K562 (cell line): ENCODE measurements at regions not wholly inside any gene's neighbourhood (a gene's known extent, or its start where the extent isn't known, plus 50 kb on each side); places are given as distances from the start of the nearest gene placed in this dataset.

Experiments used
- ATAC-seq: fragments of 200-7000 bp; cut with Tn5 transposase; 3 replicates; pipeline ENCODE4 v1.9.1; 2020; ENCODE audit warnings: moderate library complexity
- BruUV-seq: library from RNA; stranded (reverse); fragments of 400-500 nt; replicated peaks from 2 replicates; lab custom pipeline; 2021; lab: Mats Ljungman, UMichigan
- CTCF ChIA-PET: fragments of 300-600 bp; formaldehyde crosslinking; extraction: SDS; loops from one replicate; lab custom pipeline; 2021; ENCODE audit warnings: low intra/inter-chr PET ratio; lab: Yijun Ruan, JAX
- POLR2A ChIA-PET: fragments of 300-600, 350-650 bp; sonication (Branson Sonifier 250); formaldehyde crosslinking; extraction: SDS; loops from one replicate; lab custom pipeline; 2021; ENCODE audit warnings: antibody characterized with exemption, inconsistent platforms; lab: Yijun Ruan, JAX
- DNase-seq, 4 experiments: peaks; one replicate each; pipeline versions ENCODE4 v3.0.0 to v3.0.0-alpha.2; 2011 to 2018; ENCODE audit warnings: low spot score in 3 of 4, mixed read lengths in 3 of 4; ENCODE audit errors: extremely low read depth in 1 of 4
- FAIRE-seq: peaks from 2 replicates; lab custom pipeline; 2011; peaks lifted over from hg19 to GRCh38; lab: Jason Lieb, UNC
- H2AFZ ChIP-seq: 2 replicates; pipeline ENCODE4 v1.6.0; 2011; ENCODE audit warnings: low read depth, low read length, control low read depth, inconsistent platforms
- H3K27ac ChIP-seq: fragments of 200-600 bp; 3 replicates; pipeline ENCODE4 v1.8.0; 2011; ENCODE audit warnings: low read depth, mild to moderate bottlenecking, control low read depth, inconsistent platforms, low read length, moderate library complexity, mixed read lengths; ENCODE audit errors: extremely low read depth
- H3K27me3 ChIP-seq, 2 experiments: fragments of 300-600 bp in 1 of 2; 2 replicates in 1 of 2; 3 replicates in 1 of 2; pipeline versions ENCODE4 v1.6.0 to v1.8.0; 2011; ENCODE audit warnings: inconsistent platforms in 2 of 2, low read length in 2 of 2, mild to moderate bottlenecking in 1 of 2, mixed read lengths in 1 of 2, moderate library complexity in 1 of 2; ENCODE audit not compliant: control insufficient read depth in 2 of 2, insufficient read depth in 2 of 2
- H3K36me3 ChIP-seq: fragments of 300-600 bp; 3 replicates; pipeline ENCODE4 v1.8.0; 2011; ENCODE audit warnings: mild to moderate bottlenecking, low read length, inconsistent platforms; ENCODE audit not compliant: control insufficient read depth, insufficient read depth
- H3K4me1 ChIP-seq, 2 experiments: fragments of 200-600 bp in 1 of 2; replicated peaks in 1 of 2; 2 replicates in 1 of 2; 3 replicates in 1 of 2; pipeline versions ENCODE4 v1.5.1 to v1.8.0; 2011; ENCODE audit warnings: inconsistent platforms in 2 of 2, low read length in 2 of 2, mild to moderate bottlenecking in 1 of 2, mixed read lengths in 1 of 2, moderate library complexity in 1 of 2; ENCODE audit not compliant: control insufficient read depth in 2 of 2, insufficient read depth in 2 of 2
- H3K4me2 ChIP-seq: 2 replicates; pipeline ENCODE4 v1.6.1; 2011; ENCODE audit warnings: low read length, control low read depth, inconsistent platforms, mixed read lengths; ENCODE audit not compliant: insufficient read depth
- H3K4me3 ChIP-seq: fragments of 200-600 bp; sonication (generic), shearing (Covaris generic); 2 replicates; pipeline ENCODE4 v1.5.1; 2016; ENCODE audit warnings: control low read depth, inconsistent platforms
- H3K79me2 ChIP-seq: fragments of 200-600 bp; 3 replicates; pipeline ENCODE4 v1.8.0; 2011; ENCODE audit warnings: low read length, inconsistent platforms; ENCODE audit not compliant: control insufficient read depth, insufficient read depth
- H3K9ac ChIP-seq, 2 experiments: 2 replicates each; pipeline versions ENCODE4 v1.6.0 to v1.6.1; 2011; ENCODE audit warnings: low read depth in 2 of 2, low read length in 2 of 2, control low read depth in 1 of 2, inconsistent platforms in 1 of 2, mild to moderate bottlenecking in 1 of 2, mixed read lengths in 1 of 2; ENCODE audit not compliant: insufficient read depth in 1 of 2
- H3K9me1 ChIP-seq: one replicate; pipeline ENCODE4 v1.6.0; 2011; ENCODE audit warnings: inconsistent platforms, mild to moderate bottlenecking, low read length, moderate library complexity; ENCODE audit not compliant: control insufficient read depth, insufficient read depth
- H3K9me3 ChIP-seq: replicated peaks from 2 replicates; pipeline ENCODE4 v1.5.1; 2011; ENCODE audit warnings: low read depth, low read length, inconsistent platforms; ENCODE audit not compliant: control insufficient read depth, insufficient read depth
- H4K20me1 ChIP-seq: replicated peaks from 2 replicates; pipeline ENCODE4 v1.6.1; 2011; ENCODE audit warnings: low read length, inconsistent platforms, mixed read lengths; ENCODE audit not compliant: control insufficient read depth, insufficient read depth
- MCM7 ChIP-seq, 2 experiments: fragments of 450-650 bp; IDR thresholded peaks; 2 replicates each; pipeline ENCODE4 v1.6.1; 2016 to 2018
- MTF1 ChIP-seq: fragments of 250-450 bp; sonication (Bioruptor Pico); IDR thresholded peaks from 2 replicates; pipeline ENCODE4 v1.9.0; 2021; ENCODE audit warnings: moderate library complexity, mild to moderate bottlenecking, inconsistent platforms, borderline replicate concordance
- SREBF2 ChIP-seq: sonication (generic); formaldehyde crosslinking; IDR thresholded peaks from 2 replicates; pipeline ENCODE4 v1.4.0; 2020; ENCODE audit warnings: mild to moderate bottlenecking, missing genetic modification reagents
- ZNF282 ChIP-seq: sonication (generic); formaldehyde crosslinking; IDR thresholded peaks from 2 replicates; pipeline ENCODE4 v1.8.1; 2023; ENCODE audit warnings: missing genetic modification reagents
- WGBS: fragments of 100-300 bp; shearing (Covaris generic); methylation state at CpG from one replicate; pipeline ENCODE4 v1.1.6; 2016; ENCODE audit warnings: low coverage, mixed read lengths; ENCODE audit not compliant: insufficient coverage; ENCODE audit errors: missing lambda C conversion rate; 5-methylcytosine and 5-hydroxymethylcytosine counted together
- in situ Hi-C: fragments of 300-500 bp; cut with MboI; formaldehyde crosslinking; loops from 4 replicates; pipeline ENCODE4 v1.15.0; 2018; ENCODE audit warnings: inconsistent platforms, mixed read lengths
- intact Hi-C: fragments of 100-400 bp; cut with micrococcal nuclease; formaldehyde crosslinking; loops from 2 replicates; pipeline ENCODE4 v1.14.2; 2022
- TF ChIP-seq, protein P1 (sequence below): fragments of 450-650 bp; IDR thresholded peaks from one replicate; pipeline ENCODE4 v1.6.1; 2018; ENCODE audit warnings: mild to moderate bottlenecking, moderate library complexity; ENCODE audit not compliant: partially characterized antibody
- TF ChIP-seq, protein P2 (sequence below): sonication (generic); formaldehyde crosslinking; IDR thresholded peaks from 2 replicates; pipeline ENCODE4 v1.8.1; 2023; ENCODE audit warnings: mild to moderate bottlenecking, missing genetic modification reagents
- TF ChIP-seq, protein P3 (sequence below): fragments of 250-450 bp; sonication (Bioruptor Pico); IDR thresholded peaks from 2 replicates; pipeline ENCODE4 v1.4.0; 2020; ENCODE audit warnings: mild to moderate bottlenecking, moderate library complexity, borderline replicate concordance

DNA sequence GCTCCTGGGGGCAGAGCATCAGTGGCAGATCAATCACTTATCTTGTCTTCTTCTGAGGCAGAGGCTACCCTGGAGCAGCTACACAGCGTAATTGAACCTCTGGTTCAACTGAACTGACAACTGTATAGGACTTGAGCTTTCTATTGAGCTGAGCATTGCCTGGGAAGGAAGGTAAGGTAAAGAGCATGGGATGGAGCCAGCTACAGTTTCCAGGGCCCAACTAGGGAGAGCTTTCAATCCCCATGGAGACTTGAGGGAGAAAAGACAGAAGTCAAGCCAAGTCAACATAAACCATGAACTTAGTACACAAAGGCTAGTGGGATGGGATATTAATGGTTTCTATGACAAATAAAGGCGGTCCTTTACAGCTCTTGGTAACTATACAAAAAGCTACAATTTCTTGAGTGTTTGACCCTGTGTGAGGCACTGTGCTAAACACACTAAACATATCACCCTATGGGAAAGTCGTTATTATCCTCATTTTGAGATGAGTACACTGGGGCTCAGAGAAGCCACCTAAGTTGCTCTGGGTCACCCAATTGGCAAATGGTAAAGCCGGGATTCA, 140.7 kb upstream of the SLC22A23 start:
- Histone ChIP-seq H3K9me1 (no peaks in the 10 kb centered on the region), H3K4me2 (no peak overlapping the region), H4K20me1 (no peaks in the 10 kb centered on the region), H3K9ac (no peak overlapping the region), H3K9me3 (peaks cover 2% of the 10 kb centered on the region; the same call in 1 of the 2 replicates), H3K79me2 (no peaks in the 10 kb centered on the region), H3K36me3 (no peaks in the 10 kb centered on the region), H2AFZ (no peak overlapping the region), H3K27me3 (peaks cover 18 to 20% of the 10 kb centered on the region in 2 experiments), H3K4me3 (no peak overlapping the region), H3K4me1 (no peaks in the 10 kb centered on the region), H3K27ac (no peak overlapping the region)
- ATAC-seq (no peak), FAIRE-seq (no peak), DNase-seq (no peak)
- intact Hi-C loops, result no loop called here
- POLR2A ChIA-PET, result interaction anchor here (0.6 kb wide), 1 partner anchor 15 kb away, joined by 3 read pairs; no protein-coding TSS in a partner anchor
- in situ Hi-C loops, result loop anchor here (10.0 kb wide), 1 partner anchor 313 kb away; no protein-coding TSS in a partner anchor
- CTCF ChIA-PET, result no interaction called here
- WGBS, result 0% methylated on average over 4 of the region's 4 CpGs
- no TSS peak for BruUV-seq
- TF ChIP-seq SREBF2, result no peak
- TF ChIP-seq MTF1 (CRISPR knock-in tag), result no peak
- no peak for TF ChIP-seq MCM7 (IDR thresholded peaks at IDR 0.05)
- TF ChIP-seq, protein P1, sequence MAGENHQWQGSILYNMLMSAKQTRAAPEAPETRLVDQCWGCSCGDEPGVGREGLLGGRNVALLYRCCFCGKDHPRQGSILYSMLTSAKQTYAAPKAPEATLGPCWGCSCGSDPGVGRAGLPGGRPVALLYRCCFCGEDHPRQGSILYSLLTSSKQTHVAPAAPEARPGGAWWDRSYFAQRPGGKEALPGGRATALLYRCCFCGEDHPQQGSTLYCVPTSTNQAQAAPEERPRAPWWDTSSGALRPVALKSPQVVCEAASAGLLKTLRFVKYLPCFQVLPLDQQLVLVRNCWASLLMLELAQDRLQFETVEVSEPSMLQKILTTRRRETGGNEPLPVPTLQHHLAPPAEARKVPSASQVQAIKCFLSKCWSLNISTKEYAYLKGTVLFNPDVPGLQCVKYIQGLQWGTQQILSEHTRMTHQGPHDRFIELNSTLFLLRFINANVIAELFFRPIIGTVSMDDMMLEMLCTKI, result no peak
- TF ChIP-seq, protein P2, sequence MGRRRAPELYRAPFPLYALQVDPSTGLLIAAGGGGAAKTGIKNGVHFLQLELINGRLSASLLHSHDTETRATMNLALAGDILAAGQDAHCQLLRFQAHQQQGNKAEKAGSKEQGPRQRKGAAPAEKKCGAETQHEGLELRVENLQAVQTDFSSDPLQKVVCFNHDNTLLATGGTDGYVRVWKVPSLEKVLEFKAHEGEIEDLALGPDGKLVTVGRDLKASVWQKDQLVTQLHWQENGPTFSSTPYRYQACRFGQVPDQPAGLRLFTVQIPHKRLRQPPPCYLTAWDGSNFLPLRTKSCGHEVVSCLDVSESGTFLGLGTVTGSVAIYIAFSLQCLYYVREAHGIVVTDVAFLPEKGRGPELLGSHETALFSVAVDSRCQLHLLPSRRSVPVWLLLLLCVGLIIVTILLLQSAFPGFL (CRISPR knock-in tag), result no peak
- no peak for TF ChIP-seq ZNF282 (CRISPR knock-in tag)
- TF ChIP-seq, protein P3, sequence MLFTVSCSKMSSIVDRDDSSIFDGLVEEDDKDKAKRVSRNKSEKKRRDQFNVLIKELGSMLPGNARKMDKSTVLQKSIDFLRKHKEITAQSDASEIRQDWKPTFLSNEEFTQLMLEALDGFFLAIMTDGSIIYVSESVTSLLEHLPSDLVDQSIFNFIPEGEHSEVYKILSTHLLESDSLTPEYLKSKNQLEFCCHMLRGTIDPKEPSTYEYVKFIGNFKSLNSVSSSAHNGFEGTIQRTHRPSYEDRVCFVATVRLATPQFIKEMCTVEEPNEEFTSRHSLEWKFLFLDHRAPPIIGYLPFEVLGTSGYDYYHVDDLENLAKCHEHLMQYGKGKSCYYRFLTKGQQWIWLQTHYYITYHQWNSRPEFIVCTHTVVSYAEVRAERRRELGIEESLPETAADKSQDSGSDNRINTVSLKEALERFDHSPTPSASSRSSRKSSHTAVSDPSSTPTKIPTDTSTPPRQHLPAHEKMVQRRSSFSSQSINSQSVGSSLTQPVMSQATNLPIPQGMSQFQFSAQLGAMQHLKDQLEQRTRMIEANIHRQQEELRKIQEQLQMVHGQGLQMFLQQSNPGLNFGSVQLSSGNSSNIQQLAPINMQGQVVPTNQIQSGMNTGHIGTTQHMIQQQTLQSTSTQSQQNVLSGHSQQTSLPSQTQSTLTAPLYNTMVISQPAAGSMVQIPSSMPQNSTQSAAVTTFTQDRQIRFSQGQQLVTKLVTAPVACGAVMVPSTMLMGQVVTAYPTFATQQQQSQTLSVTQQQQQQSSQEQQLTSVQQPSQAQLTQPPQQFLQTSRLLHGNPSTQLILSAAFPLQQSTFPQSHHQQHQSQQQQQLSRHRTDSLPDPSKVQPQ (CRISPR knock-in tag), result no peak
